Amniotic epithelial cell (primary cell): ENCODE measurements at regions not wholly inside any gene's neighbourhood (a gene's known extent, or its start where the extent isn't known, plus 50 kb on each side); places are given as distances from the start of the nearest gene placed in this dataset.

Experiments used
- DNase-seq: peaks from one replicate; pipeline ENCODE4 v3.0.0-alpha.2; 2010; ENCODE audit warnings: low read depth

DNA sequence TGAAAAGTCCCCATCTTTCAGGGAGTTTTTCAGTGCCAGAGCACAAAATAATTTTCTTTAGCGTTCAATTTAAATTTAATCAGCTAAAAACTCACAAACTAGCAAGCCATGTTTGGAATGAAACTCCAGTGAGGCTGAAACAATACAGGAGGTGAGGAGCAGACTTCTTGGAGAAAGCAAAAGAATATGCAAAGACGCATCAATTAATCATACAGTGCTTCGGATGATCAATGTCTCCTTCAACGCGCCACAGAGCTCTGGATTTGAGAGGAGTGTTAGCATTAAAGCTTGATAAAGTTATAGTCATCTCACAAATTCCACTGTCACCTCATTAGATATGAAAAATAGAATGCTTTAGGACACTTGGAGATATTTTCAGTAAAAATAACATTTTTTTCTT is 248.0 kb downstream of the WDR11 start:
- no peak for DNase-seq

DNA sequence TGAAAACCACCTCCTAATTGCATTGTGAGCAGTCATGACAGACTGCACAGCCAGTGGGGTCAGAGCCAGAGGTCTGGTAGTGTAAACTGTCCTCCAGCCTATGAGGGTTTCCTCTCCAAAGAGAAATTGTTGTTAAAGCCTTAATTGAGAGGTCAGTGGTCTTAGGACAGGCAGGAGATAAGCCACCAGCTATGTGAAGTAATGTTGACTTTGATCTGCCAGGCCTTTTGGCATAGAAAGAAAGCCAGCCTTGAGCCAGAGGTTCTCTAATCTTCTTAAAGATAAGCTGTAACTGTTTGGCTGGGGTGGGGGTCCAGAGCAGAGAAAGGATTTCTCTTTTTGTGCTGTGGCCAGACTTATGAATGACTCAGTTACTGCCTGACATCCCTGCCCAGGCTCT is 248.4 kb downstream of the WDR11 start:
- no peak for DNase-seq

DNA sequence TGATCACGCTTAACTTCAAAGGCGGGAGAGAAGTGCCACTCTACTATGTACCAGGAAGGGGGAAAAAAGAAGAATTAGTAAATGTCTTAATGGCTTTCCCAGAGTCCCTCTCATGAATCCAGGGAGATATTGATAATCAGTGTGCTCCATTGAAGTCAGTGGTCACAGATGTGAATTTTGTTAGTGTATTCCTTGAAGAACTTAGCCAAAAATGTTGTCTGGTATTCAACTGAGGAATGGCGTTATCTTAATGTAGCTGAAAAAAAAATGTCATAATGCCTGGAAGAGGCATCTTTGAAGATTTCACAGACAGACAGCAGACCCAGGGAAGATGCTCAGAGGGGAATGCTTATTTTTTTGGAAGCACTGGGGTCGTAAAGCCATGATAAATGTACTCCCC is 250.4 kb downstream of the WDR11 start:
- no peak for DNase-seq

DNA sequence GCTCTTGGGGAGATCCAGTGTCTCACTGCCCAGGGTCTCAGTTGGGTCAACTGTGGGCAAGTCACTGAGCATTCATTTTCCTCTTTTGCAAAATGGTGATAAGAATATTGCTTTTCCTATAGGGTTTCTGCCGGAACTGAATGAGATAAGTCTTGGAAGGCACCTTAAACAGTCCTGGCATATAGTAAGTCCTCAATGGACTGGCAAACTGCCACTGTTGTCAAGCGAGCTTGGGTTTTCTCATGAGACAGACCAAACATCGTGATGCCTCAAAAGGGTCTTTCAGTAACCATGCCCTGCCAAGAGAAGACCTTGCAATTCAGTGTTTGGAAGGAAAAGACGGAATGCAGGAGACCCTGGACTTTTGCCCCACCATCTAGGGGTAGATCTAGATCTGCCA is 251.5 kb downstream of the WDR11 start:
- no peak for DNase-seq

DNA sequence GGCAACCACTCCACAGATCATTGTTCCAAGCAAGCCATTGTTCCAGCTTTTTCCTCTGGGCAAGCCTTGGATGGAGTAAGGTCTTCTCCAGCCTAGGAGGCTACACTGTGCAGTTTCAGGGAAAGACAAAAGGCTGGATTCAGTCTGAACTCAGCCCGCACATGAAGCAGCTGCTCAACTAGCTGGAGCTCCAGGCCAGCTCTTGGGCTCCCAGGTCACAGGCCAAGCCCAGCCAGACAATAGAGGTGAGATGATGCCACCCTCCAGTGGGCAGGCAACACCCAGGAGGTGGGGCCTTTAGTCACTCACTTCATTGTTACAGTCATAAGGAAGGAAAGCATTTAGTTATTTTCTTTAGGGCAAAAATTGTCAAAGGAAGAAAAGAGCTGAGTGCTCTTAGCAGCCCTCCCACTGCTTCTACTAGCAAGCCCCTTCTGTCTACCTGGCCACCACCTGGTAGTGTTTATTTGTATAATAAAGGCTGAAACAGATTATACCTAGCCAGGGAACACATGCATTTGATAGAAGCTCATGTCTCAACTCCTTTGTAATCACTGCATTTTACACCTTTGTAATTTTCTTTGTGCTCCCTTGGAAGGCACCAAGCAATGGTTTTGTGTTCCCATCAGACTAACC is 253.4 kb downstream of the WDR11 start:
- no peak for DNase-seq

DNA sequence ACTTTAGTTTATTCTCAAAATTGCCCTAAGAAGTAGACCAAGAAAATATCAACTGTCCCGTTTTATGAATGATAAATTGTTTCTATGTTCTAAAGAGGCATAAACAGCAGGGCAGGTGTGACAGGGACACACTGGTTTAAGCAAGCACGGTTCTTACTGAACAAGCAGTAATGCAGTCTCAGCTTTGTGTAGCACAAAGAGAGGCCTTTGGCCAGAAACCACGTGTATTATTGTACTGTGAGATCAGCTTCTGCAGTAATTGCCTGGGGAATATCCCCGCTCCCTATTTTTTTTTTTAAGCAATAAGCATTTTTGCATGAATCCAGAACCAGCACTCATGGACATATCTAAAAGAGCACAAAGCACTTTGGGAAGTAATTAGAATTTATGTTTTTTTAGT is 255.4 kb downstream of the WDR11 start:
- no peak for DNase-seq

DNA sequence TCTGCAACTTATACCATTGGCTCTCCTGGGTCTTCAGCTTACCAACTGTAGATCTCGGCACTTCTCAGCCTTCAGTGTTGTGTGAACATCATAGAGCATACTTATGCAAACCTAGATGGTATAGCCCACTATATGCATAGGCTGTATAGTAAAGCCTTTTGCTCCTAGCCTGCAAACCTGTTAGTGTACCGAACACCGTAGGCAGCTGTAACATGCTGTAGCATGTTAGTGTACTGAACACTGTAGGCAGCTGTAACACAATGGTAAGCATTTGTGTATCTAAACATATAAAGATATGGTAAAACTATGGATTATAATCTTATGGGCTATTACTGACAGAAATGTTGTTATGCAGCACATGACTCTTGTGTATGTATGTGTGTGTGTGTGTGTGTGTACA is 256.9 kb downstream of the WDR11 start:
- DNase-seq = no peak

DNA sequence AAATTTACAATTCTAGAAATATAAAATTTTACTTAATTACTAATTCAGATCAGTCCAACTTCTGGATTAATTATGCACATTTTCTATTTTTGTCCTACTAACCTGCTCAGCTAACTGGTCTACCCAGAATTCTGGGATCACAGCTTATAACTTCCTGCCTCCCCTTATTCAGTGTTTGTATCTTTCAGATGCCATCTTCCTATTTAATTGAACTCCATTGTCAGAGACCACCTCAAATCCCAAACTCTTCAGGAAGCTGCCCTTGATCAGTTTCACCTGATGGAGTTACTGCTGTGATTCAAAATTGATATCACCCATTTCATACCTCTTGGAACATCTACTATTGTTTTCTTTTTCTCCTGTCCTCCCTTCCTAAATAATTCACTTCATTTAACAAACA is 259.2 kb downstream of the WDR11 start:
- no peak for DNase-seq

DNA sequence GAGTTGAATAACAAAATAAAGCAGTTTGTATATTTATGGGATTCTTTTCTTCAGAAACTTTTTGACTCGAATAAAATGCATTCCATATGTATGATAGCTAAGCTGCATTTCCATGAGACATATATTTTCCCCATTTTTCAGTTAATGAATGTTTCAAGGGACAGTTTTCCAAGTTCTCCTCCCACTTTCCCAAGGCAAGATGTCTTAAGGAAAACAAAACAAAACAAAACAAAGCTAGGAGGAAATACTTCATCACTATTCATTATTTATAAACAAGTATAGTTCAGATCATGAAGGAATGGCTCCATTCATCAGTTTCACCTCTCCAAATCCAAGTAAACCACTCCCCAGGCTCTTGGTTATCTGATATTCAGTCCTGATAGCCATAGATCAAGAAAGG is 261.0 kb downstream of the WDR11 start:
- no peak for DNase-seq

DNA sequence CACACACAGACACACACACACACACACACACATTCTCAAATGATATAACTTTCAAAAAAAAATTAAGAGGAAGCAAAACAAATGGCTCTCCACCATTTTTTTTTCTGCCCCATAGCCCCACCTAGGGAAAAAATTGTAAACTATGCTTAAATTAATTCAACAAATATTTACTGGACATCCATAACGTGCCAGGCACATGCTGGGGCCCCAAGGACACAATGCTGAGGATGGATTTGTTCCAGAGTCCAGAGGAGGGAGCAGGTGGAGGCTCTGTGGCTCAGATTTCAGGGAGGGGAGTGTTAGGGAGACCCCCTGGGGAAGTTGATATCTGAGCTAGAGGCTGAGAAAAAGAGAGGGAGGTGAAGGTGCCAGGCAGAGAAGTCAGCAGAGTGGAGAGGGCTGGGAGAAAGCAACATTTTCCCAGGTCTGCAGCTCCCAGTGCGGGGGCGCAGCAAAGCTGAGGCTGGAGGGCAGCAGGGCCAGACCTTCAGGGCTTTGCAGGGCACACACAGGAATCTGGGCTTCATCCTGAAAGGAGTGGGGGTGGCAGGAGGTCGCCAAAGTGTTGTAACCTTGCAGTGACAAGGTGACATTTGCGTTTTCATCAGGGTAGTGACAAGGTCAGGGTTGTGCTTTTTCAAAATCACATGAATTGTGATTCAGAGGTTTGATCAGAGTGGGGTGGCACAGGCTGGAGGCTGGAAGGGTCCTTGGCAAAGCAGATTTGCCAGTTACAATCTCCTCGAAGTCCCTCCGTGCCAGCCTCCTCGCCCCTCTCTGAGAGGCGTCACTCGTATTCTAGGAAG is 261.6 kb downstream of the WDR11 start:
- no peak for DNase-seq

DNA sequence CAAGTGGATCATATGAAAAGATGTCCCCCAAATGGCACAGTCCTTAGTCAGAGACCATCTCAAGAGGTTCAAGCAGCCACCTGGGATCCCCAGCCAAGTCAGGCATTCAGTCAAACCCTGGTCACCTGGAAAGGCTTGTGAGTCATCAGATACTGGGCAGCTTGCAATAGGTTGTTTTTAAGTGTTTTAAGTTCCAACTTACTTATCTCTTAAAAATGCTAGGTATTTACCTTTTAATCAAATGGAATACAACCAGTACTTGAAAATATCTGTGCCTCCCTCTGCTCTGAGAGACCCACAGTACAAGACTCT is 262.2 kb downstream of the WDR11 start:
- DNase-seq = no peak

DNA sequence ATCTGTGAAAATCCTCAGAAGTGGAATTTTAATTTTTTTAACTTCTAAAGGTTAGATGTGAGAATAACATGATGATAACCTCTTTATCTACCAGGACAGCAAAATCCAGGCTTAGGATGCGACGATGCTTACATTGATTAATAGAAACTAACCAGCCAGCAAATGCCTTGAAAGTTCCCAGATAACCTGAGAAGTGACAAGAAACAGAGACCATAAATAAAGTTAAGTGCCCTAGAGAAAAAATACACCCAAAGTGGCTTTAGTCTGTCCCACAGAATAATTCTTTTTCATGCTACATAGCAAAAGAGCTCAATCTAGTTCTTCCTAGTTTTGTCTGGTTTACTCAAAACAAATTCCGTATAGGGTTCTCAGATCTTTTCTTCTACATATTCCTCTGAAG is 262.7 kb downstream of the WDR11 start:
- DNase-seq = no peak

DNA sequence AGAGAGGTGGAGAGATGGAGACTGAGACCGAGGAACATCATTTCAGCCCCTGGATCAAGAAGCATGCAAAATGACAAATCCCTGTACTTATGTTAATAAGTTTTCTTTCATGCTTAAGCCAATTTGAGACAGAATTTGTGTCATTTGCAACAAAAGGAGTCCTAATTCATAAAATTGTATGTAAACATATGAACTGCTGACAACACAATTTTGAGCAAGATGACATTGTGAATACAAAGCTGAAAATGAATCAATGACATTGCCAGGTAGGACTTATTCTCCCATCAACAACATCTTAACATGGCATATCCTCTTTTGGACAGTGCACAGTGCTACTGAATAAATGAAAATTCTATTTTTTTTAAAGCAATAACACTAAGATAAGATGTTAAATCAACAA is 264.0 kb downstream of the WDR11 start:
- no peak for DNase-seq

DNA sequence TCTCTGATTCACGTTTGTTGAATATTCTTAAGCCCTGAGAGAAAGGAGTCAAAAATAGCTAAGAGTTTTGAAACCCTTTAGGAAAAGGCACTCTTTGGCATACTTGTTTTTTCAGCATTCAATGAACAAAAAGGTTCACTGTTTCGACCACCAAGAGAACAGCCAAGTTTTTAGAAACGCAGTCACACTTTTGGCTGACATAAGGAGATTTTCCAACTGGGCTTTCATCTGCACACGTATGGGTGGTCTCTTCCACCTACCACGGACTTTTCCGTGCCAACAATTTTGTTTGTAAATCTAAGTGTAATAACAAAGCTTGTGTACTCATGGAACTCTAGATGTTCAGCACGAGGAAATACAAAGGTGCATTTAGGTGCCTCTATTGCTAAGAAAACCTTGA is 270.3 kb downstream of the WDR11 start:
- no peak for DNase-seq

DNA sequence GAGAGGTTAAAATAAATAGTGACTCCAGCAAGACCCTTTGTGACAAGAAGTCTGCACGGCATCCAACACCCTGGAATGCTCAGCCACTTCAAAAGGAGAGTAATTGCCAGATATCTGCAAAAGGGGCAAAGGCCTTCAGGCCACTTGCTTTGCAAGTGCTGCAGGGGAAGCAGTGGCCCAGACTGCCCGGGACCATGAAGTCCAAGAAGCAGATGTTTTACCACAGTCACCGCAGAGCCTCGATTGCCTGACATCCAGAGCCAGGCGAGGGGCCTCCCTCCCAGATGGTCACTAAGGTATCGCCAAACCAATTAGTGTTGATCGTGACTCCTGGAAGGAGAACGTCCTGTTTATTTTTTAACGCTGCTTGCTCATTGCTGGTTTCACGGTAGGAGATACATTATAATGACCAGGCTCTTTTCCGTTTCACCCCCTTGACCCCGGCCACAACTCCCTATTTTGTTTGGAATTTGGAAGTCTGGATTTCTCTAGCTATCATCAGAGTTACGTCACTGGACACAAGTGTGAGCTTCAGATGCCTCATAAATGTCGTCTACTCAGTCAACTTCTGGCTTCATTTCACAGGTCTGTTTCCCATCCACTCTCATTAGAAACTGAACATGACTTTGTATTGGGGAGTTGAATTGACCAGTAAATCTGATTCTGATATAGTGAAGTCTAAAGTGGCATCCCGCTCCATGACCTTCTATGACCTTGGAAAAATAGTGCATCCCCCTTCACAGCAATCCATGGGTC is 276.2 kb downstream of the WDR11 start:
- no peak for DNase-seq

DNA sequence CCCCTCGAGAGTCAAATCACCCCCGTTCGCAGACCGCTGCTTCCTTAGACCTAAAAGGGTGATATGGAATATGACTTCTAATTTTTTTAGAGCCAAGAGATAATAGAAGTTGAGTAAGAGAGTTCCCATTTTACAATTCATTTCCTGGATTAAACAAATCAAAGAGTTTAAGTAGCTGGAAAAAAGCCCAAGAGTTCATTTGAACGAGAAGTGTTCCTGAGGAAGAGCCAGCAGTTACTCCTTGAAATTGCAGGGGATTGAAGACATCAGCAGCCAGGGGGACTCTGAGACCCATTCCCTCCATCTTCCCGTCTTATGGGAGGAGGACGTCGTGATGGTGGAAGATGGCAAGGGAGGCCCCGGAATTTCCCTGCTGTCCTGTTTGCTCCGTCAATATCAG is 277.0 kb downstream of the WDR11 start:
- no peak for DNase-seq

DNA sequence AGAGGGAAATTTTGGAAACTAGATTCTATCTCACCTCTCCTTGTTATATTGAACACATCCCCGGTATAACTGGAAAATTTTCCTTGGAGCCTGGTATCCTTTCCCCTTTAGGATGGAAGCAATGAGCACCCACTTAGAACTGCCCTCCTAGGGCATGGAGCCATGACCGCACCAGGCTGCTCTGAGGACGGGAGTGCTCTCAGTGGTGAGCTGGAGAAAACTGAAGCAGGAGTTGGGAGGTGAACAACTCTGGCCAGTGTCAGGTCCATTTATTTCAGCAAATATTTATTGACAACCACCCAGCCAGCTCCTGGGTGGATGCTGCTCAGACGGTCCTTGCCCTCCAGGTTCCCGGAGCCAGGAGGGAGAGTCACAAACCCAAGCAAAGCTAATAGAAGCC is 278.1 kb downstream of the WDR11 start:
- DNase-seq = no peak

DNA sequence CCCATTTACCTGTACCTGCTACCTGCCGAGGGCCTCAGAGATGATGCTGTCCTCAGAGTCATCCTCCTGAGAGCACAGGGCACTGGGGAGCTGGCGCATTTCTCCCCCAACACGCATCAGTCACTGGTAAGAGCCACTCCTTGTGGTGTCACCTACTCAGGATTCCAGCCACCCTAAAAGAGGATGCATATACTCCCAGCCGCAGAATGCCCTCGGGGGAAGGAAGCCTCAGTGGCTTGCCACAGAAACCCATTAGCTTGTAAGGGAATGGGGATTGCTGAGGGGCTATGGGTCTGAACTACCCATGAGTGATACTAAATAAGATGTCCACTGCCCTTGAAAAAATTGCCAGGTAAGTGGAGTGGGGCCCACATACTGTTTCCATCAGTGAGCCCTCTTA is 279.2 kb downstream of the WDR11 start:
- DNase-seq = no peak

DNA sequence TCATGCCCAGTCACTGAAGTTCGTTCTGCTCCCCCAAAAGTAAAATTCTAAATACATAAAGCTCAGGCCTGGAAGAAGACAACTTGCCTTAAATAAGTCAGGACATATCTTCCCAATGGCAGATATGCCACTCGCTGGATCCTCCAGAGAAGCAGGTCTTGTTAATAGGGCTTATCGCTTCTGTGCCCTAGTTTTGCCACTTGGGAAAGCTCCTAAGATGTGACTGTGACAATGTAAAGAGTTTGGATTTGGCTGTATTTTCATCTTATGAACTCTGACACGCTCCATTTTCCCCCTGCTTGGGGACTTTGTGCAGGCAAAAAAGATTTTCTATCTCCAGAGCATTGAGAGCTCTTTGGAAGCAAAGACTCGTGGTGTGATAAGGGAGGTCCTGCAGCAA is 279.9 kb downstream of the WDR11 start:
- DNase-seq = no peak

DNA sequence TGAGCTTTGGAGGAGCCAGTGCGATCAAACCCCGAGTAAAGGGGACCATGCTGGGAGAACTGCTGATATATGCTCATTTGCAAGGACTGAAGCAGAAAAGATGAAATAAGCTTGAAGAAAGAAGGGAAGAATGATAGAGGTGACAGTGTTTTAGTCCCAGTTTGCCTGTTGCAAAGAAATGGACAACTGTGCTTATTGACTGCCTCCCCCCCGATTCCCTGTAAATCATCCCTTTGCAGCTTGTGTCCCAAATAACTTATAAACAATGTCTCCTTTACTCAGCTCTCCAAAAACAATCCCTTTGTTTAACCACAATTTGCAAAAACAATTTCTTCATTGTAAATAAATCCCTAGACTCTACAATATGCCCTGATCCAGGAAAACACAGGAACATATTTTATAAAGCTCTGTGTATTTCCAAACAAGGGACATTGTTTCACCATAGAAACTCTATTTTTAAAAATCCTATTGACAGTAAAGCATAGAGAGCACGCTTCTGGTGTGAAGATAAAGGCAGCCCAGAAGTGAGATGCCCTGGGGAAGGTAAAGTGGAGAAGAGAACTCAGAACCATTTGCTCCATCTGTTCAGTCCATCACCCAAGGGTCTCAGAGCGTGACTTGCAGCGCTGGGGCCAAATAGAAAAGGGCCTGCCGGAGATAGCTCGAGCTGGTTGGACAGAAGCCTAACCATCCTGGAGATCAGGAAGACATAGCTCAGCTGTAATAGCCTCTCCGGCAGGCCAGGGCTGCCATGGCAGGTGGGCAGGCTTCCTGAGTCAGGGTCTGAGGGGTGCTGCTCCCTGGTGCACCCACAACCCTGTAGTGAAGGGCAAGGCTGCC is 280.5 kb downstream of the WDR11 start:
- DNase-seq = no peak

DNA sequence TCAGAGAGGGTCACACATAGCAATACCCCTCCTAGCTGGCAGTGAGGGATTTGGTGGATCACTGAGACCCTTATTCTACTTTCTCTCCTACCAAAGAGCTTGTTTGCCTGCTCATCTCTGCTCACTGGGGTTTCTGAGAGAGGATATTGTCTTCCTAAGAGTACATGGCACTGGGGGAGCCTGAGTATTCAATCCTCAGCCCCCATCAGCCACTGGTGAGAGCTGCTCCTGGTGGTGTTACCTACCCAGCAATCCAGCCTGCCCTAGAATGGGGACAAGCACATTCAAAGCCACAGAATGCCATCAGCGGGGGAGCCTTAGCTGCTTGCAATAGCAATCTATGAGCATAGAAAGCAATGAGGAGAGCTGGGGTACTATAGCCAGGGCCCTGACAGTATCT is 281.1 kb downstream of the WDR11 start:
- no peak for DNase-seq

DNA sequence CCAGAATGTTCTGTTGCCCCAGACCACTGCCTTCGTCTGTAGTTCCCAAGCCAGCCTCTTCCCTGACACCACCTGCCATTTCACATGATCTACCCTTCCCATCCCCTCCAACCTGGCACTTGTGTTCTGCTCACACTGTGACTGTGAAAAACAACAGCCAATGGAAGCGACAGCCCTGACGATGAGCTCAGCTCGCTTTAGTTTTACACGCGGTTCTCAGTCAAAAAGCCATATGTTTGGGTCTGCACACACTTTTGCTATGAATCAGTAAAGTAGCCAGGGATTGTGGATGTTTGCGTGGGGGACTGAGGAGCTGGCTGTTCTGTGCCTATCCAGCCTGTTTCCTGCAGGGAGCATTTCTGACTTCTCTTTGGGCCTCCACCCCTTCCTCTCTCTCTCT is 282.7 kb downstream of the WDR11 start:
- no peak for DNase-seq

DNA sequence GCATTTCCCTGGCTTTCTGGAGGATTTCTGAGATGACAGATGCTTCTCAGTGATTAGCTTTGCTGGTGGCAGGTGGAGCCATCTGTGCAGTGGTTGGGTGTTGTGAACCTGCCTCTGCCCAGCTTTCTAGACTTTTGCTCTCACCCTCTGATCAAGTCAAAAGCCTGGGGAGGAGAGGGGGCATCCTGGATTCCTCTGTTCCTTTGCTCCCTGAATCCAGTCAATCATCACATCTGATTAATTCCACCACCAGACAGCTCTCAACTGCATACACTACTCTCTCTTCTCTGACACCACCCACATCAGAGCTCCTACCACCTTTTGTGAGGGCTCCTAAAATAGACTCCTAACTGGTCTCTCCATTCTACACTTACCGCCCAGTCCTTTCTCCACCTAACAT is 283.5 kb downstream of the WDR11 start:
- no peak for DNase-seq
